Kidney epithelial cell (primary cell): ENCODE measurements at regions not wholly inside any gene's neighbourhood (a gene's known extent, or its start where the extent isn't known, plus 50 kb on each side); places are given as distances from the start of the nearest gene placed in this dataset.
"Not testable (repeated sequence)": the region's sequence is repeated elsewhere in the genome, so short reads cannot be mapped to it uniquely, and the experiment has no call there.

Experiments
- DNase-seq: peaks from one replicate; pipeline ENCODE4 v3.0.0-alpha.2; 2010; ENCODE audit warnings: low read depth
- H3K27me3 ChIP-seq: 2 replicates; pipeline ENCODE4 v1.6.0; 2011; ENCODE audit warnings: low read length; ENCODE audit not compliant: control insufficient read depth, insufficient read depth
- H3K36me3 ChIP-seq: 2 replicates; pipeline ENCODE4 v1.5.1; 2011; ENCODE audit warnings: low read length; ENCODE audit not compliant: control insufficient read depth, insufficient read depth
- H3K4me3 ChIP-seq: 2 replicates; pipeline ENCODE4 v1.5.1; 2011; ENCODE audit warnings: low read depth, mild to moderate bottlenecking, control low read depth, low read length
- TF ChIP-seq, protein P1 (sequence below): IDR thresholded peaks from 2 replicates; pipeline ENCODE4 v1.5.1; 2011; ENCODE audit warnings: mild to moderate bottlenecking, moderate library complexity, low read length, control low read depth, inconsistent platforms; ENCODE audit not compliant: insufficient read depth, poor library complexity, severe bottlenecking

DNA sequence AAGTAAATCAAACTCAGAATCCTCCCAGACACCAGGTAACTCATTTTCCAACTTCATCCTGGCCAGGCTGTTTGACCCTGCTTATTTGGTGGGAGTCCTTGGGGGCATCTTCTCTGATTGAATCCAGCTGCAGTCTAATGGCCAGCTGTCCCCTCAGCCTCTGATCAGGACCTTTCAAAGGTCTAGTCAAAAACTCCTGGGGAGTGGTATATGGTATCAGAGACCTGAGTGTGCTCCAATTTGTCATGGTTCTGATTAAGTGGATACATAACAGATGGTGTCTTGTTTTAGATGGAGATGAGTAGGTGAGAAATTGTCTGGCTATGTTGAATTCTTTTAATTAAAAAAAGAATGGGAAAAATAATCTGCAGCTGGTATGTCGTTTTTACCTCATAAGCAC lies 842.6 kb upstream of the ACVR2A start:
- Histone ChIP-seq H3K27me3 (no peaks in the 10 kb centered on the region), H3K36me3 (no peaks in the 10 kb centered on the region), H3K4me3 (no peak overlapping the region)
- no peak for DNase-seq
- TF ChIP-seq, protein P1, sequence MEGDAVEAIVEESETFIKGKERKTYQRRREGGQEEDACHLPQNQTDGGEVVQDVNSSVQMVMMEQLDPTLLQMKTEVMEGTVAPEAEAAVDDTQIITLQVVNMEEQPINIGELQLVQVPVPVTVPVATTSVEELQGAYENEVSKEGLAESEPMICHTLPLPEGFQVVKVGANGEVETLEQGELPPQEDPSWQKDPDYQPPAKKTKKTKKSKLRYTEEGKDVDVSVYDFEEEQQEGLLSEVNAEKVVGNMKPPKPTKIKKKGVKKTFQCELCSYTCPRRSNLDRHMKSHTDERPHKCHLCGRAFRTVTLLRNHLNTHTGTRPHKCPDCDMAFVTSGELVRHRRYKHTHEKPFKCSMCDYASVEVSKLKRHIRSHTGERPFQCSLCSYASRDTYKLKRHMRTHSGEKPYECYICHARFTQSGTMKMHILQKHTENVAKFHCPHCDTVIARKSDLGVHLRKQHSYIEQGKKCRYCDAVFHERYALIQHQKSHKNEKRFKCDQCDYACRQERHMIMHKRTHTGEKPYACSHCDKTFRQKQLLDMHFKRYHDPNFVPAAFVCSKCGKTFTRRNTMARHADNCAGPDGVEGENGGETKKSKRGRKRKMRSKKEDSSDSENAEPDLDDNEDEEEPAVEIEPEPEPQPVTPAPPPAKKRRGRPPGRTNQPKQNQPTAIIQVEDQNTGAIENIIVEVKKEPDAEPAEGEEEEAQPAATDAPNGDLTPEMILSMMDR: no peak

DNA sequence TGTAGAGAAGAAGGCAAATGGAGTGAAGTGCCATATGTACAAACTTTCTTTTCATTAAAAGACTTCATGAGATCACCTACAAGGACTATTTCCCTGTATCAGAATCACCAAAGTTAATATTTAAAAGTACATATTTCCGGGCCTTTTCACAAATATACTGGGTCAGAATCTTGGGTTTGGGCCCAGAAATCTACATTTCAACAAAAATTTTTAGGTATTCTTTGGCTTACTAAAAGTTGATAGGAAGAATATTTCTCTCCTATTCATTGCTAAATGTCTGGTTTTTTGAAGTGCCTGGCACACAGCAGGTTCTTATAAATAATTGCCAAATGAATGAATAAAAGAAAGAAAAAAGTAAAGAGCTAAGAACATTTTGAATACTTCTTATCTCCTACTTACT lies 843.8 kb upstream of the ACVR2A start:
- H3K27me3 ChIP-seq: no peaks in the 10 kb centered on the region
- TF ChIP-seq, protein P1: no peak
- H3K36me3 ChIP-seq: no peaks in the 10 kb centered on the region
- no peak for DNase-seq
- no peak overlapping the region for H3K4me3 ChIP-seq

DNA sequence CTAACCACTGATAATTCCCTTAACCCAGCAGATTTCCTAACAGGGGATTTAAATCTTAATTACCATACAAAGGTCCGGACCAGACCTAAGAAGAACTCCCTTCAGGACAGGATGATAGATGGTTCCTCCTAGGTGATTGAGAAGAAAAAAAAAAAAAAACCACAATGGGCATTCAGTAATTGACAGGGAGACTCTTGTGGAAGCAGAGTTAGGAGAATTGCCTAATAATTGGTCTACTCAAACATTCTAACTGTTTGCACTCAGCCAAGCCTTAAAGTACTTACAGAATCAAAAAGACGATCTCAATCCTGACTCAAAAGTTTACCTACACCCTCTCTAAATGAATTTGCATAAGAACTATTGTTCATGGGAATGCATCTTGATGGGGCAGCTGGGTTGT lies 844.7 kb upstream of the ACVR2A start:
- H3K36me3 ChIP-seq, DNase-seq, H3K4me3 ChIP-seq, H3K27me3 ChIP-seq: not testable (repeated sequence)

DNA sequence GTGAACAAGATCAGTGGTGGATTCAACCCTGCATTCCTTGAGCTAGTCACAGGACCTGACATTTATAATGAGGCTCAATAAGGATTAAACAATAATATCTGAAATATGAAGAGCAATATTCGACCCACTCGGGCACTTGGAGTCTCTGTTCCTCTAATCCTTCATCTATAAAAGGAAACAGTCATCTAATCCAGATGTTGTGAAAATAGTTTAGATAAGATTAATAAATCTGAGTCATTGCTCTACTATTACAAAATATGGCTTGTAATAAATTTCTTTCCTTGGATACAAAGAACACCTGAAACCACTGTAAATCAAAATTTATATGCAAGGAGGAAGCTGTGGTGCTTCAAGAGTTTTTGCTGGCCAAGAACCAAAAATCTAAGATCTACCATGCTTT lies 846.9 kb upstream of the ACVR2A start:
- no peak for DNase-seq
- no peaks in the 10 kb centered on the region for H3K36me3 ChIP-seq
- TF ChIP-seq, protein P1: no peak
- H3K27me3 ChIP-seq: no peaks in the 10 kb centered on the region
- no peak overlapping the region for H3K4me3 ChIP-seq

DNA sequence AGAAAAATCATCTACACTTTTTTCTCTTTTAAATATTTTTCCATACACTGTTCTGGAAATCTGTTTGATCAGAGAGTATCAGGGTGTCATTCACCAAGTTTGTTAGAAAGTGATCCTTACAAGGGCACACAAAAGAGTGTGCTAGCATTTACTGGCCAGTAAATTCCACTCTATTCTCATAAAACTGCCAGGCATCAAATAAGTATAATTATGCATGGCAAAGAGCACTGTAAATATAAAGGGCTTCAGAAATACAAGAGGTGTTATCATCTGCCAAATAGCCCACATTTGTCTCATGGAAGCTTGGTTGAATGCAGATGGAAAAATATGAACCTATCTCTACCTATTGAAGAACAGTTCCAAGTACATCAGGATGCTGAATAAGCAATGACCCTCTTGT lies 847.3 kb upstream of the ACVR2A start:
- no peaks in the 10 kb centered on the region for H3K27me3 ChIP-seq
- H3K36me3 ChIP-seq: no peaks in the 10 kb centered on the region
- TF ChIP-seq, protein P1: no peak
- no peak for DNase-seq
- H3K4me3 ChIP-seq: no peak overlapping the region

DNA sequence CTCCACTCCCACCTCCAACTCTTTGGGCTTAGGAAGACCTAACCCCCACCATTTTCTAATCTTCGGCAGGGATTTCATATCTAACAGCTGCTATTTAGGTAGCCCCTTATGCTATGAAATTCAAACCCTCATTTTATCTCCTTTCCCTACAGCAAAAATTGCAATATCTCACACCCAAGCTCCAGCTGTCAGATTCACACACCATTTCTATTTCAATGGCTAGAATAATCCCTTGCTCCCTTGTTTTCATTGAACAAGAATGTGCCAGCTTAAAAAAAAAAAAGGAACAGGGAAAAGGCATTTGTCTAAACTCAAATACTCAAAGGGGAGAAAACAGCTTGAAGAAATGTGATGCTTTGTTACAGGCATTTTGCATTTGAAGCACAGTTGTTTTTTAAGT lies 850.6 kb upstream of the ACVR2A start:
- H3K36me3 ChIP-seq: no peaks in the 10 kb centered on the region
- no peaks in the 10 kb centered on the region for H3K27me3 ChIP-seq
- TF ChIP-seq, protein P1: no peak
- no peak overlapping the region for H3K4me3 ChIP-seq
- DNase-seq: no peak
